K562 (cell line): ENCODE measurements at regions not wholly inside any gene's neighbourhood (a gene's known extent, or its start where the extent isn't known, plus 50 kb on each side); places are given as distances from the start of the nearest gene placed in this dataset.

Experiments used
- ATAC-seq: fragments of 200-7000 bp; cut with Tn5 transposase; 3 replicates; pipeline ENCODE4 v1.9.1; 2020; ENCODE audit warnings: moderate library complexity
- BruUV-seq: library from RNA; stranded (reverse); fragments of 400-500 nt; replicated peaks from 2 replicates; lab custom pipeline; 2021; lab: Mats Ljungman, UMichigan
- CTCF ChIA-PET: fragments of 300-600 bp; formaldehyde crosslinking; extraction: SDS; loops from one replicate; lab custom pipeline; 2021; ENCODE audit warnings: low intra/inter-chr PET ratio; lab: Yijun Ruan, JAX
- POLR2A ChIA-PET: fragments of 300-600, 350-650 bp; sonication (Branson Sonifier 250); formaldehyde crosslinking; extraction: SDS; loops from one replicate; lab custom pipeline; 2021; ENCODE audit warnings: antibody characterized with exemption, inconsistent platforms; lab: Yijun Ruan, JAX
- DNase-seq, 4 experiments: peaks; one replicate each; pipeline versions ENCODE4 v3.0.0 to v3.0.0-alpha.2; 2011 to 2018; ENCODE audit warnings: low spot score in 3 of 4, mixed read lengths in 3 of 4; ENCODE audit errors: extremely low read depth in 1 of 4
- FAIRE-seq: peaks from 2 replicates; lab custom pipeline; 2011; peaks lifted over from hg19 to GRCh38; lab: Jason Lieb, UNC
- H2AFZ ChIP-seq: 2 replicates; pipeline ENCODE4 v1.6.0; 2011; ENCODE audit warnings: low read depth, low read length, control low read depth, inconsistent platforms
- H3K27ac ChIP-seq: fragments of 200-600 bp; 3 replicates; pipeline ENCODE4 v1.8.0; 2011; ENCODE audit warnings: low read depth, mild to moderate bottlenecking, control low read depth, inconsistent platforms, low read length, moderate library complexity, mixed read lengths; ENCODE audit errors: extremely low read depth
- H3K27me3 ChIP-seq, 2 experiments: fragments of 300-600 bp in 1 of 2; 2 replicates in 1 of 2; 3 replicates in 1 of 2; pipeline versions ENCODE4 v1.6.0 to v1.8.0; 2011; ENCODE audit warnings: inconsistent platforms in 2 of 2, low read length in 2 of 2, mild to moderate bottlenecking in 1 of 2, mixed read lengths in 1 of 2, moderate library complexity in 1 of 2; ENCODE audit not compliant: control insufficient read depth in 2 of 2, insufficient read depth in 2 of 2
- H3K36me3 ChIP-seq: fragments of 300-600 bp; 3 replicates; pipeline ENCODE4 v1.8.0; 2011; ENCODE audit warnings: mild to moderate bottlenecking, low read length, inconsistent platforms; ENCODE audit not compliant: control insufficient read depth, insufficient read depth
- H3K4me1 ChIP-seq, 2 experiments: fragments of 200-600 bp in 1 of 2; replicated peaks in 1 of 2; 2 replicates in 1 of 2; 3 replicates in 1 of 2; pipeline versions ENCODE4 v1.5.1 to v1.8.0; 2011; ENCODE audit warnings: inconsistent platforms in 2 of 2, low read length in 2 of 2, mild to moderate bottlenecking in 1 of 2, mixed read lengths in 1 of 2, moderate library complexity in 1 of 2; ENCODE audit not compliant: control insufficient read depth in 2 of 2, insufficient read depth in 2 of 2
- H3K4me2 ChIP-seq: 2 replicates; pipeline ENCODE4 v1.6.1; 2011; ENCODE audit warnings: low read length, control low read depth, inconsistent platforms, mixed read lengths; ENCODE audit not compliant: insufficient read depth
- H3K4me3 ChIP-seq: fragments of 200-600 bp; sonication (generic), shearing (Covaris generic); 2 replicates; pipeline ENCODE4 v1.5.1; 2016; ENCODE audit warnings: control low read depth, inconsistent platforms
- H3K79me2 ChIP-seq: fragments of 200-600 bp; 3 replicates; pipeline ENCODE4 v1.8.0; 2011; ENCODE audit warnings: low read length, inconsistent platforms; ENCODE audit not compliant: control insufficient read depth, insufficient read depth
- H3K9ac ChIP-seq, 2 experiments: 2 replicates each; pipeline versions ENCODE4 v1.6.0 to v1.6.1; 2011; ENCODE audit warnings: low read depth in 2 of 2, low read length in 2 of 2, control low read depth in 1 of 2, inconsistent platforms in 1 of 2, mild to moderate bottlenecking in 1 of 2, mixed read lengths in 1 of 2; ENCODE audit not compliant: insufficient read depth in 1 of 2
- H3K9me1 ChIP-seq: one replicate; pipeline ENCODE4 v1.6.0; 2011; ENCODE audit warnings: inconsistent platforms, mild to moderate bottlenecking, low read length, moderate library complexity; ENCODE audit not compliant: control insufficient read depth, insufficient read depth
- H3K9me3 ChIP-seq: replicated peaks from 2 replicates; pipeline ENCODE4 v1.5.1; 2011; ENCODE audit warnings: low read depth, low read length, inconsistent platforms; ENCODE audit not compliant: control insufficient read depth, insufficient read depth
- H4K20me1 ChIP-seq: replicated peaks from 2 replicates; pipeline ENCODE4 v1.6.1; 2011; ENCODE audit warnings: low read length, inconsistent platforms, mixed read lengths; ENCODE audit not compliant: control insufficient read depth, insufficient read depth
- CREBBP ChIP-seq: IDR thresholded peaks from one replicate; pipeline ENCODE4 v1.6.1; 2012; ENCODE audit warnings: low read depth, mild to moderate bottlenecking, control low read depth, inconsistent platforms, low read length
- ZC3H4 ChIP-seq: sonication (generic); formaldehyde crosslinking; IDR thresholded peaks from 2 replicates; pipeline ENCODE4 v1.9.0; 2021; ENCODE audit warnings: missing genetic modification reagents, borderline replicate concordance
- WGBS: fragments of 100-300 bp; shearing (Covaris generic); methylation state at CpG from one replicate; pipeline ENCODE4 v1.1.6; 2016; ENCODE audit warnings: low coverage, mixed read lengths; ENCODE audit not compliant: insufficient coverage; ENCODE audit errors: missing lambda C conversion rate; 5-methylcytosine and 5-hydroxymethylcytosine counted together
- in situ Hi-C: fragments of 300-500 bp; cut with MboI; formaldehyde crosslinking; loops from 4 replicates; pipeline ENCODE4 v1.15.0; 2018; ENCODE audit warnings: inconsistent platforms, mixed read lengths
- intact Hi-C: fragments of 100-400 bp; cut with micrococcal nuclease; formaldehyde crosslinking; loops from 2 replicates; pipeline ENCODE4 v1.14.2; 2022
- TF ChIP-seq, protein P1 (sequence below): fragments of 250-450 bp; sonication (Bioruptor Pico); IDR thresholded peaks from 2 replicates; pipeline ENCODE4 v1.4.0; 2020; ENCODE audit warnings: mild to moderate bottlenecking, moderate library complexity

DNA sequence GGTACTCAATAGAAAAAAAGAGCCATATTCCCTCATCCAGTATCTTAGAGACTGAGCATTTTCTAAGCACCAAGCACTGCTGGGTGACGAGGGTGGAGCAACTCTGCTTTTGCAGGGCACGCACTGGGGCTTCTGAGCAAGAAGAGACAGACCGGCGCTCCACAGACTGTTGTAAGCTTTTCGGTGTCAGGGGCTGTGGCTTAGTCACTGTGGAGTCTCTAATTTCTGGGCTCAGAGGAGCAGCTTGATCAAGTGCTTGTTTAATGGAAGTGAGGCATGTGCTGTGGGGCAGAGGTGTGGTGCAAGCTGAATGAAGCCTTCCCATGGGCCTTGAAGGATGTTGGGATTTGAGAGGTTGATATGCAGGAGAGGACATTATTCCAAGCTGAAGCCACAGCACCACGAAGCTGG is 227.1 kb downstream of the MYCN start:
- no peak overlapping the region for H3K4me3 ChIP-seq
- no peaks in the 10 kb centered on the region for H3K79me2 ChIP-seq
- no peak for ATAC-seq
- CTCF ChIA-PET, result no interaction called here
- BruUV-seq, result no TSS peak
- intact Hi-C loops, result no loop called here
- POLR2A ChIA-PET, result interaction anchor here (0.6 kb wide), 1 partner anchor 10 kb away, joined by 3 read pairs; no protein-coding TSS in a partner anchor
- WGBS, result 0% methylated on average over 6 of the region's 6 CpGs
- H3K9ac ChIP-seq, result no peak overlapping the region
- H2AFZ ChIP-seq, result no peak overlapping the region
- H3K4me1 ChIP-seq, result no peaks in the 10 kb centered on the region; a peak in 1 of 5 replicates
- H4K20me1 ChIP-seq, result no peaks in the 10 kb centered on the region
- no peak for DNase-seq
- TF ChIP-seq, protein P1, sequence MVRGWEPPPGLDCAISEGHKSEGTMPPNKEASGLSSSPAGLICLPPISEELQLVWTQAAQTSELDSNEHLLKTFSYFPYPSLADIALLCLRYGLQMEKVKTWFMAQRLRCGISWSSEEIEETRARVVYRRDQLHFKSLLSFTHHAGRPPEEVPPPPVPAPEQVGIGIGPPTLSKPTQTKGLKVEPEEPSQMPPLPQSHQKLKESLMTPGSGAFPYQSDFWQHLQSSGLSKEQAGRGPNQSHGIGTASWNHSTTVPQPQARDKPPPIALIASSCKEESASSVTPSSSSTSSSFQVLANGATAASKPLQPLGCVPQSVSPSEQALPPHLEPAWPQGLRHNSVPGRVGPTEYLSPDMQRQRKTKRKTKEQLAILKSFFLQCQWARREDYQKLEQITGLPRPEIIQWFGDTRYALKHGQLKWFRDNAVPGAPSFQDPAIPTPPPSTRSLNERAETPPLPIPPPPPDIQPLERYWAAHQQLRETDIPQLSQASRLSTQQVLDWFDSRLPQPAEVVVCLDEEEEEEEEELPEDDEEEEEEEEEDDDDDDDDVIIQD (CRISPR knock-in tag), result no peak
- no peak for TF ChIP-seq ZC3H4 (CRISPR knock-in tag)
- no peak for TF ChIP-seq CREBBP
- in situ Hi-C loops, result no loop called here
- H3K9me1 ChIP-seq, result no peaks in the 10 kb centered on the region
- H3K36me3 ChIP-seq, result no peaks in the 10 kb centered on the region
- FAIRE-seq, result no peak
- H3K4me2 ChIP-seq, result no peak overlapping the region
- H3K9me3 ChIP-seq, result no peaks in the 10 kb centered on the region
- H3K27me3 ChIP-seq, result peaks cover 9 to 41% of the 10 kb centered on the region in 2 experiments; a peak in 4 of 5 replicates
- H3K27ac ChIP-seq, result no peak overlapping the region
